Loucy (cell line): ENCODE measurements at regions not wholly inside any gene's neighbourhood (a gene's known extent, or its start where the extent isn't known, plus 50 kb on each side); places are given as distances from the start of the nearest gene placed in this dataset.
"Not testable (repeated sequence)": the region's sequence is repeated elsewhere in the genome, so short reads cannot be mapped to it uniquely, and the experiment has no call there.

Experiments used
- H2AFZ ChIP-seq: fragments of 200-600 bp; sonication (generic); 2 replicates; pipeline ENCODE4 v1.6.0; 2016; ENCODE audit warnings: antibody characterized with exemption, mild to moderate bottlenecking, low read length, moderate library complexity
- H3F3A ChIP-seq: fragments of 200-600 bp; 2 replicates; pipeline ENCODE4 v1.6.0; 2016; ENCODE audit warnings: antibody characterized with exemption, low read depth, mild to moderate bottlenecking
- H3K27me3 ChIP-seq: fragments of 200-600 bp; sonication (generic); 2 replicates; pipeline ENCODE4 v1.6.1; 2014; ENCODE audit warnings: low read length, mild to moderate bottlenecking; ENCODE audit not compliant: insufficient read depth, poor library complexity, severe bottlenecking
- H3K36me3 ChIP-seq: fragments of 200-600 bp; sonication (generic); 2 replicates; pipeline ENCODE4 v1.6.1; 2016; ENCODE audit warnings: low read length; ENCODE audit not compliant: insufficient read depth
- H3K4me1 ChIP-seq: fragments of 200-600 bp; sonication (generic); 2 replicates; pipeline ENCODE4 v1.5.1; 2014; ENCODE audit warnings: low read length, mild to moderate bottlenecking; ENCODE audit not compliant: insufficient read depth, poor library complexity, severe bottlenecking
- H3K4me2 ChIP-seq: fragments of 200-600 bp; sonication (generic); 2 replicates; pipeline ENCODE4 v1.6.0; 2014; ENCODE audit warnings: antibody characterized with exemption, low read length, low read depth, mild to moderate bottlenecking; ENCODE audit not compliant: poor library complexity, severe bottlenecking
- H3K4me3 ChIP-seq: fragments of 200-600 bp; sonication (generic); 2 replicates; pipeline ENCODE4 v1.5.1; 2014; ENCODE audit warnings: low read length, mild to moderate bottlenecking, mixed read lengths; ENCODE audit not compliant: poor library complexity, severe bottlenecking
- H3K79me2 ChIP-seq: fragments of 200-600 bp; sonication (generic); 2 replicates; pipeline ENCODE4 v1.6.1; 2014; ENCODE audit warnings: low read length; ENCODE audit not compliant: insufficient read depth
- H3K9ac ChIP-seq: fragments of 200-600 bp; sonication (generic); 2 replicates; pipeline ENCODE4 v1.6.0; 2014; ENCODE audit warnings: mild to moderate bottlenecking, low read depth, low read length, moderate library complexity; ENCODE audit not compliant: poor library complexity, severe bottlenecking
- H3K9me2 ChIP-seq: fragments of 200-600 bp; sonication (generic); replicated peaks from 2 replicates; pipeline ENCODE4 v1.6.1; 2016; ENCODE audit warnings: low read depth, low read length, mixed read lengths
- H3K9me3 ChIP-seq: fragments of 200-600 bp; sonication (generic); 2 replicates; pipeline ENCODE4 v1.6.1; 2014; ENCODE audit warnings: mild to moderate bottlenecking, antibody characterized with exemption, low read length, low read depth; ENCODE audit not compliant: insufficient read depth
- H4K20me1 ChIP-seq: fragments of 200-600 bp; sonication (generic); 2 replicates; pipeline ENCODE4 v1.6.0; 2014; ENCODE audit warnings: antibody characterized with exemption, low read length, mild to moderate bottlenecking; ENCODE audit not compliant: insufficient read depth, poor library complexity, severe bottlenecking
- EZH2phosphoT487 ChIP-seq: fragments of 200-600 bp; IDR thresholded peaks from 2 replicates; pipeline ENCODE4 v1.6.1; 2018; ENCODE audit warnings: antibody characterized with exemption, mild to moderate bottlenecking, moderate library complexity, borderline replicate concordance
- TF ChIP-seq, protein P1 (sequence below): fragments of 200-600 bp; sonication (generic); conservative IDR thresholded peaks from 2 replicates; pipeline ENCODE4 v1.5.1; 2014; ENCODE audit warnings: mild to moderate bottlenecking, antibody characterized with exemption, low read length

DNA sequence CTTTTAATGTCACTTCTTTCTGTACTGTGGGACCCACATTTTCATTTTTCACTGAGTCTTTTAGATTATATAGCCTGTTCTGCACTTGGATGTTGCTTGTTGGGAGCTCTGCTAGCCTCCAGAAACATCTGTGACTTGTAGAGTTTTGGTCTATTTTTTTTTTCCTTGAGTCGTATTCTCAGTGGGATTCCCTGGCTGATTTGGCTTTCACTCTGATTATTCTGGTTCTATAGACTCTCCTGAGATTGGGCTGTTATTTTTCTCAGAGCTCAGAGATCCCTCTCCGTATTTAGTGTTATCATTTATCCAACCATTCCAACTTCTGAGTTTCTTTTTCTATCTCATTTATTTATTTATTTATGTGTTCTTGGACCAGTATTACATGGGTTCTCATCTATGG lies 339.3 kb downstream of the FAM170A start:
- H3K4me2 ChIP-seq = no peak overlapping the region
- no peaks in the 10 kb centered on the region for H3K9me3 ChIP-seq
- H3K9me2 ChIP-seq = no peaks in the 10 kb centered on the region
- H3K79me2 ChIP-seq = no peaks in the 10 kb centered on the region
- TF ChIP-seq, protein P1, sequence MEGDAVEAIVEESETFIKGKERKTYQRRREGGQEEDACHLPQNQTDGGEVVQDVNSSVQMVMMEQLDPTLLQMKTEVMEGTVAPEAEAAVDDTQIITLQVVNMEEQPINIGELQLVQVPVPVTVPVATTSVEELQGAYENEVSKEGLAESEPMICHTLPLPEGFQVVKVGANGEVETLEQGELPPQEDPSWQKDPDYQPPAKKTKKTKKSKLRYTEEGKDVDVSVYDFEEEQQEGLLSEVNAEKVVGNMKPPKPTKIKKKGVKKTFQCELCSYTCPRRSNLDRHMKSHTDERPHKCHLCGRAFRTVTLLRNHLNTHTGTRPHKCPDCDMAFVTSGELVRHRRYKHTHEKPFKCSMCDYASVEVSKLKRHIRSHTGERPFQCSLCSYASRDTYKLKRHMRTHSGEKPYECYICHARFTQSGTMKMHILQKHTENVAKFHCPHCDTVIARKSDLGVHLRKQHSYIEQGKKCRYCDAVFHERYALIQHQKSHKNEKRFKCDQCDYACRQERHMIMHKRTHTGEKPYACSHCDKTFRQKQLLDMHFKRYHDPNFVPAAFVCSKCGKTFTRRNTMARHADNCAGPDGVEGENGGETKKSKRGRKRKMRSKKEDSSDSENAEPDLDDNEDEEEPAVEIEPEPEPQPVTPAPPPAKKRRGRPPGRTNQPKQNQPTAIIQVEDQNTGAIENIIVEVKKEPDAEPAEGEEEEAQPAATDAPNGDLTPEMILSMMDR = no peak
- no peak for TF ChIP-seq EZH2phosphoT487
- H4K20me1 ChIP-seq = no peaks in the 10 kb centered on the region
- no peaks in the 10 kb centered on the region for H3K4me1 ChIP-seq
- H3K9ac ChIP-seq = no peak overlapping the region
- no peaks in the 10 kb centered on the region for H3K27me3 ChIP-seq
- H3F3A ChIP-seq = no peaks in the 10 kb centered on the region
- H3K36me3 ChIP-seq = no peaks in the 10 kb centered on the region
- no peak overlapping the region for H2AFZ ChIP-seq
- no peak overlapping the region for H3K4me3 ChIP-seq

DNA sequence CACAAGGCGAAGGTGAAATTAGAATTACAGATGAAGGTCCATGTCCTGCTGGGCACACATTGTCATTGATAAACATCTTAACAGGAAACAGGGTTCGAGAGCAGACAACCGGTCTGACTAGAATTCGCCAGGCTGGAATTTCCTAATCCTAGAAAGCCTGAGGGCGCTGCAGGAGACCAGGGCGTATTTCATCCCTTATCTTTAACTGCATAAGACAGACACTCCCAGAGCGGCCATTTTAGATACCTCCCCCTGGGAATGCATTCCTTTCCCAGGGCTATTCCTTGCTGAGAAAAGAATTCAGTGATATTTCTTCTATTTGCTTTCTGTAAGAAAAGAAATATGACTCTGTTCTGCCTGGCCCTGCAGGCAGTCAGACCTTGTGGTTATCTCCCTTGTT lies 357.7 kb downstream of the FAM170A start:
- H3K4me3 ChIP-seq, H3K79me2 ChIP-seq, H3K9me3 ChIP-seq, H3K36me3 ChIP-seq, H3K9ac ChIP-seq, H3K4me2 ChIP-seq, H3K27me3 ChIP-seq, H2AFZ ChIP-seq, H4K20me1 ChIP-seq, H3K4me1 ChIP-seq, H3K9me2 ChIP-seq, H3F3A ChIP-seq: not testable (repeated sequence)

DNA sequence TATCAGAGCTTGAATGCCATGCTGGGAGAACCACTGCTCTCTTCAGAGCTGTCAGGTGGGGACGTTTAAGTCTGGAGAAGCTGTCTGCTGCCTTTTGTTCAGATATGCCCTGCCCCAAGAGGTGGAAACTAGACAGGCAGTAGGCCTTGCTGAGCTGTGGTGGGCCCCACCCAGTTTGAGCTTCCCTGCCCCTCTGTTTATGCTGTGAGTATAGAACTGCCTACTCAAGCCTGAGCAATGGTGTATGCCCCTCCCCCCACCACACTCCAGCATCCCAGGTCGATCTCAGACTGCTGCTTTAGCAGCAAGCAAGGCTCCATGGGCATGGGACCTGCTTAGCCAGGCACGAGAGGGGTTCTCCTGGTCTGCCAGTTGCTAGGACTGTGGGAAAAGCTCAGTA lies 362.3 kb downstream of the FAM170A start:
- Histone ChIP-seq H4K20me1 (no peaks in the 10 kb centered on the region), H3K9me3 (no peaks in the 10 kb centered on the region), H3K4me2 (no peak overlapping the region), H3K4me1 (no peaks in the 10 kb centered on the region), H3K4me3 (no peak overlapping the region), H2AFZ (no peak overlapping the region), H3K36me3 (no peaks in the 10 kb centered on the region), H3K27me3 (no peaks in the 10 kb centered on the region), H3K9ac (no peak overlapping the region), H3K9me2 (no peaks in the 10 kb centered on the region), H3K79me2 (no peaks in the 10 kb centered on the region), H3F3A (no peaks in the 10 kb centered on the region)
- TF ChIP-seq, protein P1 = no peak
- no peak for TF ChIP-seq EZH2phosphoT487

DNA sequence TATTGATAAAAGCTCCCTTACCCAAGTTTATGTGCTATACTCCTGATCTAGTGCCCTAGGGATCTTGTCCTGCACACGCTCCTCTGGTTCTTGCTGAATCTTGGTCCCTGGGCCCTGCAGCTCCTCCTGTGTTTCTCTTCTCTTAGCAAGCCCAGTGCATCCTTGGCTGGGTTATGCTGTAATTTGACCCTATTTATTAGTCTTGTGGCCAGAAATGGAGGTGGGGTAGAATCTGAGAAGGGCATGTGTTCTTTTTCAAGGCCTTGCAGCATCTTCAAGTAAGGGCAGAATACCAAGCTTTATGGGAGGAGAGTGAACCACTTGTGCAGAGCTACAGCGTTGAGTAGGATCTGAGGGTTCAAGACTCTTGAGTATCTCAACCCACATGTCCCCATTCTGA lies 366.8 kb downstream of the FAM170A start:
- H3F3A ChIP-seq = no peaks in the 10 kb centered on the region
- no peak for TF ChIP-seq EZH2phosphoT487
- TF ChIP-seq, protein P1 = no peak
- H4K20me1 ChIP-seq = no peaks in the 10 kb centered on the region
- H3K4me1 ChIP-seq = no peaks in the 10 kb centered on the region
- H3K9ac ChIP-seq = no peak overlapping the region
- H3K4me2 ChIP-seq = no peak overlapping the region
- no peaks in the 10 kb centered on the region for H3K36me3 ChIP-seq
- H3K9me2 ChIP-seq = no peaks in the 10 kb centered on the region
- no peaks in the 10 kb centered on the region for H3K79me2 ChIP-seq
- no peak overlapping the region for H2AFZ ChIP-seq
- H3K9me3 ChIP-seq = no peaks in the 10 kb centered on the region
- H3K27me3 ChIP-seq = no peaks in the 10 kb centered on the region
- H3K4me3 ChIP-seq = no peak overlapping the region
